HepG2 (cell line): ENCODE measurements at regions not wholly inside any gene's neighbourhood (a gene's known extent, or its start where the extent isn't known, plus 50 kb on each side); places are given as distances from the start of the nearest gene placed in this dataset.

ENCODE experiments used
- ATAC-seq: fragments of 200-7000 bp; cut with Tn5 transposase; 3 replicates; pipeline ENCODE4 v1.9.1; 2020; ENCODE audit warnings: mild to moderate bottlenecking, moderate library complexity
- BruUV-seq: library from RNA; stranded (reverse); fragments of 400-500 nt; replicated peaks from 2 replicates; lab custom pipeline; 2021; lab: Mats Ljungman, UMichigan
- CTCF ChIA-PET: fragments of 300-600 bp; formaldehyde crosslinking; extraction: SDS; loops from one replicate; lab custom pipeline; 2021; ENCODE audit warnings: low total read pairs, inconsistent platforms, low intra/inter-chr PET ratio; lab: Yijun Ruan, JAX
- POLR2A ChIA-PET: fragments of 350-600 bp; sonication (Branson Sonifier 250); formaldehyde crosslinking; loops from one replicate; lab custom pipeline; 2020; ENCODE audit warnings: antibody characterized with exemption, inconsistent platforms; lab: Yijun Ruan, JAX
- DNase-seq: peaks from one replicate; pipeline ENCODE4 v3.0.0-alpha.2; 2015; ENCODE audit warnings: low spot score
- FAIRE-seq: peaks from 3 replicates; lab custom pipeline; 2011; peaks lifted over from hg19 to GRCh38; lab: Jason Lieb, UNC
- H2AFZ ChIP-seq: one replicate; pipeline ENCODE4 v1.6.1; 2011; ENCODE audit warnings: low read length, inconsistent platforms
- H3K27ac ChIP-seq: fragments of 300-600 bp; 3 replicates; pipeline ENCODE4 v1.8.0; 2011; ENCODE audit warnings: mixed run types, mild to moderate bottlenecking, mixed read lengths, low read length, inconsistent platforms; ENCODE audit not compliant: insufficient read depth; ENCODE audit errors: extremely low read length
- H3K27me3 ChIP-seq, 2 experiments: fragments of 200-600 bp in 1 of 2; 2 replicates in 1 of 2; 3 replicates in 1 of 2; pipeline versions ENCODE4 v1.6.0 to v1.8.0; 2011; ENCODE audit warnings: low read length in 2 of 2, mild to moderate bottlenecking in 2 of 2, moderate library complexity in 2 of 2, inconsistent platforms in 1 of 2; ENCODE audit not compliant: insufficient read depth in 2 of 2, control insufficient read depth in 1 of 2
- H3K36me3 ChIP-seq, 2 experiments: fragments of 200-600 bp in 1 of 2; replicated peaks in 1 of 2; 2 replicates in 1 of 2; 3 replicates in 1 of 2; pipeline versions ENCODE4 v1.5.1 to v1.8.0; 2011; ENCODE audit warnings: low read length in 2 of 2, inconsistent platforms in 1 of 2; ENCODE audit not compliant: insufficient read depth in 2 of 2, control insufficient read depth in 1 of 2
- H3K4me1 ChIP-seq: 2 replicates; pipeline ENCODE4 v1.5.1; 2012; ENCODE audit warnings: low read length, inconsistent platforms; ENCODE audit not compliant: insufficient read depth
- H3K4me2 ChIP-seq: 2 replicates; pipeline ENCODE4 v1.6.0; 2011; ENCODE audit warnings: low read depth, low read length, inconsistent platforms
- H3K4me3 ChIP-seq, 3 experiments: fragments of 200-600 bp in 1 of 3; sonication (generic), shearing (Covaris generic) in 1 of 3; replicated peaks in 1 of 3; 2 replicates each; pipeline ENCODE4 v1.5.1; 2011 to 2016; ENCODE audit warnings: low read length in 3 of 3, inconsistent platforms in 2 of 3, low read depth in 2 of 3, mild to moderate bottlenecking in 2 of 3, control low read depth in 1 of 3, mixed read lengths in 1 of 3; ENCODE audit not compliant: insufficient read depth in 1 of 3
- H3K79me2 ChIP-seq: one replicate; pipeline ENCODE4 v1.6.1; 2011; ENCODE audit warnings: low read length, inconsistent platforms; ENCODE audit not compliant: insufficient read depth
- H3K9ac ChIP-seq: 2 replicates; pipeline ENCODE4 v1.6.0; 2011; ENCODE audit warnings: mild to moderate bottlenecking, low read depth, low read length, inconsistent platforms; ENCODE audit not compliant: insufficient read depth
- H3K9me3 ChIP-seq: 2 replicates; pipeline ENCODE4 v1.5.1; 2012; ENCODE audit warnings: mild to moderate bottlenecking, low read length
- H4K20me1 ChIP-seq: 2 replicates; pipeline ENCODE4 v1.6.0; 2011; ENCODE audit warnings: inconsistent platforms, mild to moderate bottlenecking, low read length, moderate library complexity; ENCODE audit not compliant: insufficient read depth
- ETS1 ChIP-seq: sonication (generic); formaldehyde crosslinking; IDR thresholded peaks from 2 replicates; pipeline ENCODE4 v1.4.0; 2020; ENCODE audit warnings: missing genetic modification reagents
- HMG20A ChIP-seq: IDR thresholded peaks from 2 replicates; pipeline ENCODE4 v1.6.1; 2016; ENCODE audit warnings: borderline replicate concordance
- HMGA1 ChIP-seq: sonication (generic); formaldehyde crosslinking; conservative IDR thresholded peaks from 2 replicates; pipeline ENCODE4 v1.4.0; 2020; ENCODE audit warnings: missing genetic modification reagents
- HNRNPUL1 ChIP-seq: fragments of 200-400 bp; formaldehyde crosslinking; IDR thresholded peaks from 2 replicates; pipeline ENCODE4 v1.6.1; 2017; ENCODE audit warnings: low read depth, mild to moderate bottlenecking, low read length, moderate library complexity
- KIAA2018 ChIP-seq: sonication (generic); formaldehyde crosslinking; IDR thresholded peaks from 2 replicates; pipeline ENCODE4 v1.5.0; 2020; ENCODE audit warnings: mild to moderate bottlenecking, missing genetic modification reagents, borderline replicate concordance
- PCBP1 ChIP-seq: fragments of 200-400 bp; formaldehyde crosslinking; IDR thresholded peaks from 2 replicates; pipeline ENCODE4 v1.6.1; 2017; ENCODE audit warnings: mild to moderate bottlenecking, low read depth, low read length, borderline replicate concordance
- POLR2A ChIP-seq, 2 experiments: IDR thresholded peaks; 2 replicates each; pipeline ENCODE4 v1.6.1; 2011; ENCODE audit warnings: low read depth in 2 of 2, low read length in 2 of 2, mild to moderate bottlenecking in 1 of 2, moderate library complexity in 1 of 2; ENCODE audit not compliant: insufficient read depth in 1 of 2
- SAFB2 ChIP-seq: sonication (generic); formaldehyde crosslinking; IDR thresholded peaks from 2 replicates; pipeline ENCODE4 v1.5.1; 2020; ENCODE audit warnings: missing genetic modification reagents, low read depth, mild to moderate bottlenecking, borderline replicate concordance
- SMARCE1 ChIP-seq: fragments of 450-650 bp; IDR thresholded peaks from 2 replicates; pipeline ENCODE4 v1.6.1; 2017; ENCODE audit warnings: borderline replicate concordance
- SP1 ChIP-seq, 2 experiments: fragments of 450-650 bp in 1 of 2; sonication (generic) in 1 of 2; formaldehyde crosslinking in 1 of 2; IDR thresholded peaks; 2 replicates each; pipeline versions ENCODE4 v1.4.0 to v1.6.1; 2016 to 2020; ENCODE audit warnings: missing genetic modification reagents in 1 of 2
- ZFP36L1 ChIP-seq: sonication (generic); formaldehyde crosslinking; IDR thresholded peaks from 2 replicates; pipeline ENCODE4 v1.8.0; 2022; ENCODE audit warnings: mild to moderate bottlenecking, missing genetic modification reagents, moderate library complexity
- ZFP41 ChIP-seq: sonication (generic); formaldehyde crosslinking; IDR thresholded peaks from 2 replicates; pipeline ENCODE4 v1.4.0; 2020; ENCODE audit warnings: mild to moderate bottlenecking, missing genetic modification reagents, borderline replicate concordance
- ZNF546 ChIP-seq: sonication (generic); formaldehyde crosslinking; conservative IDR thresholded peaks from 2 replicates; pipeline ENCODE4 v1.8.1; 2023; ENCODE audit warnings: mild to moderate bottlenecking, missing genetic modification reagents
- ZNF672 ChIP-seq: sonication (generic); formaldehyde crosslinking; IDR thresholded peaks from 2 replicates; pipeline ENCODE4 v1.8.1; 2022; ENCODE audit warnings: missing genetic modification reagents
- ZNF800 ChIP-seq: sonication (generic); formaldehyde crosslinking; IDR thresholded peaks from 2 replicates; pipeline ENCODE4 v1.4.0; 2020; ENCODE audit warnings: missing genetic modification reagents
- WGBS: methylation state at CpG from one replicate; pipeline ENCODE4 v1.1.6; 2017; ENCODE audit warnings: low lambda C conversion rate; 5-methylcytosine and 5-hydroxymethylcytosine counted together
- in situ Hi-C: cut with HindIII; loops from 2 replicates; pipeline ENCODE4 v1.10.0; 2017; ENCODE audit warnings: low pct_unique_long_range_greater_than_20kb; ENCODE audit not compliant: extremely low pct_ligation_motif_present
- intact Hi-C: fragments of 100-400 bp; cut with micrococcal nuclease; formaldehyde crosslinking; loops from one replicate; pipeline ENCODE4 v1.10.0; 2022; ENCODE audit not compliant: unreplicated experiment

- no TSS peak for BruUV-seq
- H3K27me3 ChIP-seq = no peaks in the 10 kb centered on the region
- no peak overlapping the region for H2AFZ ChIP-seq
- H3K4me1 ChIP-seq = no peaks in the 10 kb centered on the region
- no peaks in the 10 kb centered on the region for H3K36me3 ChIP-seq
- ChIA-PET POLR2A (no interaction called here), CTCF (no interaction called here)
- H3K27ac ChIP-seq = no peak overlapping the region
- intact Hi-C loops = no loop called here
- H3K9me3 ChIP-seq = no peaks in the 10 kb centered on the region
- no peaks in the 10 kb centered on the region for H4K20me1 ChIP-seq
- DNase-seq (no peak), ATAC-seq (no peak), FAIRE-seq (no peak)
- in situ Hi-C loops = no loop called here
- no peak overlapping the region for H3K4me2 ChIP-seq
- WGBS = 5% methylated on average over 3 of the region's 3 CpGs
- no peak overlapping the region for H3K4me3 ChIP-seq
- no peak overlapping the region for H3K9ac ChIP-seq
- H3K79me2 ChIP-seq = no peaks in the 10 kb centered on the region
- no peak for TF ChIP-seq POLR2A (IDR thresholded peaks at IDR 0.05; ENCODE audit: insufficient read depth in 1 of 2, low read depth in 2 of 2, low read length in 2 of 2)
- no peak for TF ChIP-seq HMG20A (CRISPR knock-in tag)
- TF ChIP-seq ZNF672 (CRISPR knock-in tag) = no peak
- TF ChIP-seq ZFP41 (CRISPR knock-in tag) = no peak
- no peak for TF ChIP-seq HNRNPUL1
- no peak for TF ChIP-seq ETS1 (CRISPR knock-in tag)
- no peak for TF ChIP-seq PCBP1
- no peak for TF ChIP-seq SMARCE1
- TF ChIP-seq ZNF800 = no peak
- no peak for TF ChIP-seq ZNF546 (CRISPR knock-in tag)
- TF ChIP-seq ZFP36L1 (CRISPR knock-in tag) = no peak
- TF ChIP-seq KIAA2018 (CRISPR knock-in tag) = no peak
- no peak for TF ChIP-seq SP1 (IDR thresholded peaks at IDR 0.05)
- TF ChIP-seq SP1 (CRISPR knock-in tag; IDR thresholded peaks at IDR 0.05) = no peak
- no peak for TF ChIP-seq HMGA1 (CRISPR knock-in tag)
- TF ChIP-seq SAFB2 = no peak
Measured at GRCh38 chr9:1492156-1492555, 442.0 kb downstream of the DMRT2 start.
